IMR-90 (cell line): ENCODE measurements at regions not wholly inside any gene's neighbourhood (a gene's known extent, or its start where the extent isn't known, plus 50 kb on each side); places are given as distances from the start of the nearest gene placed in this dataset.
A peak's percentile ranks its signal among the peaks of the same experiment; 100 is the strongest.

ENCODE experiments used
- ATAC-seq: fragments of 200-7000 bp; cut with Tn5 transposase; 2 replicates; pipeline ENCODE4 v1.9.1; 2020; ENCODE audit warnings: low read depth, mild to moderate bottlenecking, moderate library complexity
- BruUV-seq: library from RNA; stranded (reverse); fragments of 400-500 nt; replicated peaks from 2 replicates; lab custom pipeline; 2021; lab: Mats Ljungman, UMichigan
- CTCF ChIA-PET: fragments of 300-600 bp; formaldehyde crosslinking; extraction: SDS; loops from one replicate; lab custom pipeline; 2021; ENCODE audit warnings: antibody characterized with exemption; lab: Yijun Ruan, JAX
- POLR2A ChIA-PET: fragments of 300-600 bp; sonication (Branson Sonifier 250); formaldehyde crosslinking; loops from one replicate; lab custom pipeline; 2022; ENCODE audit warnings: antibody characterized with exemption; ENCODE audit not compliant: unreplicated experiment; lab: Charles Lee
- DNase-seq: peaks from one replicate; pipeline ENCODE4 v3.0.0; 2013
- H2AFZ ChIP-seq: replicated peaks from 2 replicates; pipeline ENCODE3; 2013; ENCODE audit warnings: low read length, mild to moderate bottlenecking; ENCODE audit not compliant: poor library complexity
- H2AK5ac ChIP-seq: 2 replicates; pipeline ENCODE4 v1.6.1; 2013; ENCODE audit warnings: low read depth, low read length, inconsistent platforms
- H2AK9ac ChIP-seq: replicated peaks from 2 replicates; pipeline ENCODE3; 2013; ENCODE audit warnings: mild to moderate bottlenecking, low read depth, low read length, moderate library complexity; ENCODE audit not compliant: poor library complexity
- H2BK120ac ChIP-seq: 2 replicates; pipeline ENCODE4 v1.6.1; 2013; ENCODE audit warnings: low read depth, low read length, inconsistent platforms
- H2BK15ac ChIP-seq: 3 replicates; pipeline ENCODE4 v1.6.1; 2013; ENCODE audit warnings: low read depth, low read length, inconsistent platforms
- H2BK20ac ChIP-seq: 2 replicates; pipeline ENCODE4 v1.6.1; 2013; ENCODE audit warnings: low read depth, mild to moderate bottlenecking, inconsistent platforms, low read length, moderate library complexity
- H2BK5ac ChIP-seq: 2 replicates; pipeline ENCODE4 v1.6.1; 2013; ENCODE audit warnings: mild to moderate bottlenecking, low read depth, low read length, inconsistent platforms; ENCODE audit not compliant: poor library complexity, severe bottlenecking
- H3K14ac ChIP-seq: replicated peaks from 2 replicates; pipeline ENCODE4 v1.6.1; 2013; ENCODE audit warnings: low read depth, low read length, inconsistent platforms
- H3K18ac ChIP-seq: 2 replicates; pipeline ENCODE4 v1.6.1; 2013; ENCODE audit warnings: low read depth, low read length, control low read depth
- H3K23ac ChIP-seq: 2 replicates; pipeline ENCODE4 v1.6.1; 2013; ENCODE audit warnings: low read depth, low read length, inconsistent platforms
- H3K27ac ChIP-seq: 2 replicates; pipeline ENCODE4 v1.5.1; 2013; ENCODE audit warnings: mild to moderate bottlenecking, control low read depth, low read length; ENCODE audit not compliant: insufficient read depth
- H3K27me3 ChIP-seq: 2 replicates; pipeline ENCODE4 v1.6.1; 2013; ENCODE audit warnings: low read length; ENCODE audit not compliant: control insufficient read depth, insufficient read depth
- H3K36me3 ChIP-seq: 2 replicates; pipeline ENCODE4 v1.6.1; 2013; ENCODE audit warnings: low read length, mixed read lengths; ENCODE audit not compliant: control insufficient read depth, insufficient read depth
- H3K4ac ChIP-seq: 2 replicates; pipeline ENCODE4 v1.6.1; 2013; ENCODE audit warnings: low read depth, low read length, inconsistent platforms
- H3K4me1 ChIP-seq: 2 replicates; pipeline ENCODE4 v1.6.1; 2013; ENCODE audit warnings: low read length, mixed read lengths; ENCODE audit not compliant: control insufficient read depth, insufficient read depth
- H3K4me2 ChIP-seq: 2 replicates; pipeline ENCODE4 v1.6.1; 2013; ENCODE audit warnings: low read depth, mild to moderate bottlenecking, control low read depth, low read length, moderate library complexity
- H3K4me3 ChIP-seq: 2 replicates; pipeline ENCODE4 v1.5.1; 2013; ENCODE audit warnings: low read depth, mild to moderate bottlenecking, control low read depth, low read length, moderate library complexity; ENCODE audit not compliant: insufficient read depth
- H3K56ac ChIP-seq: 2 replicates; pipeline ENCODE4 v1.6.1; 2013; ENCODE audit warnings: low read length, inconsistent platforms; ENCODE audit not compliant: insufficient read depth; ENCODE audit errors: extremely low read depth
- H3K79me1 ChIP-seq, 2 experiments: 2 replicates each; pipeline ENCODE4 v1.6.1; 2013; ENCODE audit warnings: low read length in 2 of 2, inconsistent platforms in 1 of 2, low read depth in 1 of 2
- H3K9ac ChIP-seq: 2 replicates; pipeline ENCODE4 v1.6.1; 2013; ENCODE audit warnings: low read depth, low read length, control low read depth
- H3K9me1 ChIP-seq: 2 replicates; pipeline ENCODE4 v1.6.1; 2013; ENCODE audit warnings: low read length, inconsistent platforms; ENCODE audit not compliant: insufficient read depth
- H3K9me3 ChIP-seq: 2 replicates; pipeline ENCODE4 v1.6.1; 2013; ENCODE audit warnings: low read length; ENCODE audit not compliant: control insufficient read depth, insufficient read depth
- H4K20me1 ChIP-seq: 2 replicates; pipeline ENCODE4 v1.6.1; 2013; ENCODE audit warnings: low read length, inconsistent platforms; ENCODE audit not compliant: insufficient read depth
- H4K5ac ChIP-seq: 2 replicates; pipeline ENCODE4 v1.6.1; 2013; ENCODE audit warnings: mild to moderate bottlenecking, low read depth, low read length, control low read depth
- H4K8ac ChIP-seq, 2 experiments: 2 replicates each; pipeline ENCODE4 v1.6.1; 2013; ENCODE audit warnings: low read depth in 2 of 2, low read length in 2 of 2, control low read depth in 1 of 2, inconsistent platforms in 1 of 2
- H4K91ac ChIP-seq: 2 replicates; pipeline ENCODE4 v1.6.1; 2013; ENCODE audit warnings: low read depth, low read length, inconsistent platforms; ENCODE audit not compliant: insufficient read depth
- BHLHE40 ChIP-seq: fragments of 150-350 bp; IDR thresholded peaks from 2 replicates; pipeline ENCODE4 v1.6.1; 2016; ENCODE audit warnings: mild to moderate bottlenecking, low read depth, low read length
- CEBPB ChIP-seq: IDR thresholded peaks from 2 replicates; pipeline ENCODE4 v1.6.1; 2012; ENCODE audit warnings: low read depth, low read length, improper control_type of control experiment
- CHD1 ChIP-seq: IDR thresholded peaks from 2 replicates; pipeline ENCODE4 v1.6.1; 2012; ENCODE audit warnings: low read depth, low read length, improper control_type of control experiment
- CTCF ChIP-seq: conservative IDR thresholded peaks from 2 replicates; pipeline ENCODE4 v1.5.1; 2012; ENCODE audit warnings: mild to moderate bottlenecking, low read depth, low read length, improper control_type of control experiment
- ELK1 ChIP-seq: fragments of 150-350 bp; IDR thresholded peaks from 2 replicates; pipeline ENCODE4 v1.6.1; 2016; ENCODE audit warnings: low read depth, mild to moderate bottlenecking, low read length, moderate library complexity, borderline replicate concordance
- MAFK ChIP-seq: IDR thresholded peaks from 2 replicates; pipeline ENCODE4 v1.6.1; 2012; ENCODE audit warnings: low read depth, low read length, improper control_type of control experiment
- MAZ ChIP-seq: IDR thresholded peaks from 2 replicates; pipeline ENCODE4 v1.6.1; 2012; ENCODE audit warnings: low read depth, mild to moderate bottlenecking, low read length, improper control_type of control experiment, moderate library complexity, borderline replicate concordance
- MXI1 ChIP-seq: IDR thresholded peaks from 2 replicates; pipeline ENCODE4 v1.6.1; 2012; ENCODE audit warnings: low read depth, mild to moderate bottlenecking, low read length, moderate library complexity, borderline replicate concordance
- NFE2L2 ChIP-seq: fragments of 150-350 bp; IDR thresholded peaks from 2 replicates; pipeline ENCODE4 v1.6.1; 2016; ENCODE audit warnings: low read depth, mild to moderate bottlenecking, low read length
- POLR2A ChIP-seq: IDR thresholded peaks from 2 replicates; pipeline ENCODE4 v1.6.1; 2012; ENCODE audit warnings: mild to moderate bottlenecking, low read depth, low read length
- RAD21 ChIP-seq: IDR thresholded peaks from 2 replicates; pipeline ENCODE4 v1.6.1; 2012; ENCODE audit warnings: low read length, improper control_type of control experiment
- RCOR1 ChIP-seq: IDR thresholded peaks from 2 replicates; pipeline ENCODE4 v1.6.1; 2012; ENCODE audit warnings: mild to moderate bottlenecking, low read length, improper control_type of control experiment; ENCODE audit not compliant: insufficient replicate concordance
- RFX5 ChIP-seq: IDR thresholded peaks from 2 replicates; pipeline ENCODE4 v1.8.0; 2012; ENCODE audit warnings: low read depth, mild to moderate bottlenecking, low read length, moderate library complexity
- USF2 ChIP-seq: fragments of 150-350 bp; IDR thresholded peaks from 2 replicates; pipeline ENCODE4 v1.6.1; 2017; ENCODE audit warnings: mild to moderate bottlenecking, antibody characterized with exemption, low read length, low read depth
- WGBS, 2 experiments: methylation state at CpG; one replicate each; pipeline versions ENCODE4 v1.1.5 to v1.1.7; 2013; ENCODE audit warnings: missing lambda C conversion rate in 2 of 2; ENCODE audit not compliant: insufficient read length in 1 of 2; ENCODE audit errors: extremely low coverage in 2 of 2; 5-methylcytosine and 5-hydroxymethylcytosine counted together
- dilution Hi-C: fragments of 300-500 bp; cut with HindIII; formaldehyde crosslinking; loops from one replicate; pipeline ENCODE4 v1.14.3; 2018; ENCODE audit warnings: low sequenced_read_pairs; ENCODE audit not compliant: unreplicated experiment
- in situ Hi-C: fragments of 300-500 bp; cut with MboI; formaldehyde crosslinking; loops from 3 replicates; pipeline ENCODE4 v1.14.3; 2019; ENCODE audit warnings: low sequenced_read_pairs, inconsistent platforms, mixed read lengths
- intact Hi-C: fragments of 100-400 bp; cut with micrococcal nuclease; formaldehyde crosslinking; loops from 2 replicates; pipeline ENCODE4 v1.10.0; 2022

DNA sequence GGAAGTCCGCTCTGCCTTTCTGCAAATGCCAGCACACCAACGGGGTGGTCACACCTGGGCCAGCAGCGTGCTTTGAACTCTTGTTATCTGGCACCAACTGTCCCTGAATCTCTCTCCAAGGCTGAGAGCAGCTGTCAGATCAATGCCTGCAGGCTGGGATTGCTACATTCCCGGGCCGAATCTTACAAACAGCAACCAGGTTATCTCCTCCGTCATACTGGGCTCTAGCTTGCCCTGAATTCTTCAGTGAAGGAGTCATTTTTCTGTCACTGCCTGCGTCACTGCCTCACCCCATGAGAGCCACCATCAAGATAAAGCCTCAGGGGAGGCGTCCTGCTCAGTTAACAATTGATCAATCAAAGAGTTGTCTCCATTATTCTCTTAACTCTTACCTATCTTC, 329.4 kb upstream of the PPARGC1A start:
- H3K18ac ChIP-seq = no peak overlapping the region
- no peak overlapping the region for H2AK5ac ChIP-seq
- H3K4me3 ChIP-seq = no peak overlapping the region
- H4K91ac ChIP-seq = no peak overlapping the region
- no peak overlapping the region for H2BK5ac ChIP-seq
- H3K36me3 ChIP-seq = no peaks in the 10 kb centered on the region
- no peak overlapping the region for H4K5ac ChIP-seq
- BruUV-seq = no TSS peak
- H3K9ac ChIP-seq = no peak overlapping the region
- H4K8ac ChIP-seq = no peak overlapping the region
- no peak overlapping the region for H3K27ac ChIP-seq
- H2BK15ac ChIP-seq = no peak overlapping the region
- H2AFZ ChIP-seq = no peak overlapping the region
- CTCF ChIA-PET = no interaction called here
- no peaks in the 10 kb centered on the region for H3K27me3 ChIP-seq
- intact Hi-C loops (no loop called here), in situ Hi-C loops (no loop called here), dilution Hi-C loops (no loop called here)
- DNase-seq = peak; percentile 39
- H3K23ac ChIP-seq = no peak overlapping the region
- H2BK20ac ChIP-seq = no peak overlapping the region
- H3K79me1 ChIP-seq = no peaks in the 10 kb centered on the region
- TF ChIP-seq MAZ (no peak), RCOR1 (no peak), NFE2L2 (no peak), MAFK (no peak), RFX5 (no peak), CHD1 (no peak), USF2 (no peak), RAD21 (no peak), CEBPB (no peak), BHLHE40 (no peak), MXI1 (no peak), POLR2A (no peak), CTCF (no peak), ELK1 (no peak)
- H3K4ac ChIP-seq = no peak overlapping the region
- no peaks in the 10 kb centered on the region for H3K4me1 ChIP-seq
- ATAC-seq = no peak
- H3K4me2 ChIP-seq = no peak overlapping the region
- H4K20me1 ChIP-seq = no peaks in the 10 kb centered on the region
- no peak overlapping the region for H2AK9ac ChIP-seq
- H2BK120ac ChIP-seq = no peak overlapping the region
- no peak overlapping the region for H3K14ac ChIP-seq
- WGBS, 2 experiments = 73% methylated on average over 5 of the region's 8 CpGs; no CpG with 5 or more reads in 1 of the 2 experiments
- H3K9me3 ChIP-seq = no peaks in the 10 kb centered on the region
- H3K56ac ChIP-seq = no peak overlapping the region
- H3K9me1 ChIP-seq = no peaks in the 10 kb centered on the region
- POLR2A ChIA-PET = no interaction called here
